ENCODE measurements at regions not wholly inside any gene's neighbourhood (a gene's known extent, or its start where the extent isn't known, plus 50 kb on each side); places are given as distances from the start of the nearest gene placed in this dataset.

- intact Hi-C loops (cut with micrococcal nuclease; ENCODE audit: unreplicated experiment): no loop called here
- FAIRE-seq: no peak
Measured at GRCh38 chr4:43332052-43332425, 439.5 kb downstream of the GRXCR1 start.

More at GRCh38 chr4:43332052-43332425, 439.5 kb downstream of the GRXCR1 start:
- H3K27ac ChIP-seq (ENCODE audit: control insufficient read depth, insufficient read depth): no peak overlapping the region
- H3K9me3 ChIP-seq (replicated peaks; ENCODE audit: control insufficient read depth, insufficient read depth, low read length): no peaks in the 10 kb centered on the region
- no peaks in the 10 kb centered on the region for H3K27me3 ChIP-seq (replicated peaks in 1 of 2; ENCODE audit: control insufficient read depth in 2 of 2, insufficient read depth in 2 of 2, low read length in 1 of 2)
- TF ChIP-seq LARP7 (IDR thresholded peaks at IDR 0.05) (no peak), PAX5 (IDR thresholded peaks at IDR 0.05; ENCODE audit: borderline replicate concordance, low read depth, low read length) (no peak), MAX (IDR thresholded peaks at IDR 0.05; ENCODE audit: low read depth, low read length) (no peak), KDM1A (IDR thresholded peaks at IDR 0.05; ENCODE audit: borderline replicate concordance) (no peak), RAD21 (IDR thresholded peaks at IDR 0.05; ENCODE audit: insufficient read depth, low read depth, low read length) (no peak), STAT1 (conservative IDR thresholded peaks at IDR 0.05) (no peak), CBX3 (IDR thresholded peaks at IDR 0.05; ENCODE audit: borderline replicate concordance, low read depth) (no peak)
- TF ChIP-seq, protein P1, sequence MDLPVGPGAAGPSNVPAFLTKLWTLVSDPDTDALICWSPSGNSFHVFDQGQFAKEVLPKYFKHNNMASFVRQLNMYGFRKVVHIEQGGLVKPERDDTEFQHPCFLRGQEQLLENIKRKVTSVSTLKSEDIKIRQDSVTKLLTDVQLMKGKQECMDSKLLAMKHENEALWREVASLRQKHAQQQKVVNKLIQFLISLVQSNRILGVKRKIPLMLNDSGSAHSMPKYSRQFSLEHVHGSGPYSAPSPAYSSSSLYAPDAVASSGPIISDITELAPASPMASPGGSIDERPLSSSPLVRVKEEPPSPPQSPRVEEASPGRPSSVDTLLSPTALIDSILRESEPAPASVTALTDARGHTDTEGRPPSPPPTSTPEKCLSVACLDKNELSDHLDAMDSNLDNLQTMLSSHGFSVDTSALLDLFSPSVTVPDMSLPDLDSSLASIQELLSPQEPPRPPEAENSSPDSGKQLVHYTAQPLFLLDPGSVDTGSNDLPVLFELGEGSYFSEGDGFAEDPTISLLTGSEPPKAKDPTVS (IDR thresholded peaks at IDR 0.05; ENCODE audit: low read depth, low read length): no peak
- TF ChIP-seq, protein P2, sequence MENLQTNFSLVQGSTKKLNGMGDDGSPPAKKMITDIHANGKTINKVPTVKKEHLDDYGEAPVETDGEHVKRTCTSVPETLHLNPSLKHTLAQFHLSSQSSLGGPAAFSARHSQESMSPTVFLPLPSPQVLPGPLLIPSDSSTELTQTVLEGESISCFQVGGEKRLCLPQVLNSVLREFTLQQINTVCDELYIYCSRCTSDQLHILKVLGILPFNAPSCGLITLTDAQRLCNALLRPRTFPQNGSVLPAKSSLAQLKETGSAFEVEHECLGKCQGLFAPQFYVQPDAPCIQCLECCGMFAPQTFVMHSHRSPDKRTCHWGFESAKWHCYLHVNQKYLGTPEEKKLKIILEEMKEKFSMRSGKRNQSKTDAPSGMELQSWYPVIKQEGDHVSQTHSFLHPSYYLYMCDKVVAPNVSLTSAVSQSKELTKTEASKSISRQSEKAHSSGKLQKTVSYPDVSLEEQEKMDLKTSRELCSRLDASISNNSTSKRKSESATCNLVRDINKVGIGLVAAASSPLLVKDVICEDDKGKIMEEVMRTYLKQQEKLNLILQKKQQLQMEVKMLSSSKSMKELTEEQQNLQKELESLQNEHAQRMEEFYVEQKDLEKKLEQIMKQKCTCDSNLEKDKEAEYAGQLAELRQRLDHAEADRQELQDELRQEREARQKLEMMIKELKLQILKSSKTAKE (IDR thresholded peaks at IDR 0.05; ENCODE audit: low read depth, poor library complexity, severe bottlenecking): no peak
- TF ChIP-seq, protein P3, sequence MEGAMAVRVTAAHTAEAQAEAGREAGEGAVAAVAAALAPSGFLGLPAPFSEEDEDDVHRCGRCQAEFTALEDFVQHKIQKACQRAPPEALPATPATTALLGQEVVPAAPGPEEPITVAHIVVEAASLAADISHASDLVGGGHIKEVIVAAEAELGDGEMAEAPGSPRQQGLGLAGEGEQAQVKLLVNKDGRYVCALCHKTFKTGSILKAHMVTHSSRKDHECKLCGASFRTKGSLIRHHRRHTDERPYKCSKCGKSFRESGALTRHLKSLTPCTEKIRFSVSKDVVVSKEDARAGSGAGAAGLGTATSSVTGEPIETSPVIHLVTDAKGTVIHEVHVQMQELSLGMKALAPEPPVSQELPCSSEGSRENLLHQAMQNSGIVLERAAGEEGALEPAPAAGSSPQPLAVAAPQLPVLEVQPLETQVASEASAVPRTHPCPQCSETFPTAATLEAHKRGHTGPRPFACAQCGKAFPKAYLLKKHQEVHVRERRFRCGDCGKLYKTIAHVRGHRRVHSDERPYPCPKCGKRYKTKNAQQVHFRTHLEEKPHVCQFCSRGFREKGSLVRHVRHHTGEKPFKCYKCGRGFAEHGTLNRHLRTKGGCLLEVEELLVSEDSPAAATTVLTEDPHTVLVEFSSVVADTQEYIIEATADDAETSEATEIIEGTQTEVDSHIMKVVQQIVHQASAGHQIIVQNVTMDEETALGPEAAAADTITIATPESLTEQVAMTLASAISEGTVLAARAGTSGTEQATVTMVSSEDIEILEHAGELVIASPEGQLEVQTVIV (IDR thresholded peaks at IDR 0.05; ENCODE audit: borderline replicate concordance, partially characterized antibody): no peak
- H3K36me3 ChIP-seq (ENCODE audit: control insufficient read depth in 2 of 2, insufficient read depth in 2 of 2, low read length in 1 of 2): no peaks in the 10 kb centered on the region
- no peak overlapping the region for H3K4me2 ChIP-seq (ENCODE audit: control insufficient read depth, insufficient read depth)
- in situ Hi-C loops (cut with MboI): no loop called here
- CTCF ChIA-PET: no interaction called here
- RAD21 ChIA-PET (ENCODE audit: unreplicated experiment): no interaction called here
- H4K20me1 ChIP-seq (ENCODE audit: control insufficient read depth, insufficient read depth): no peaks in the 10 kb centered on the region
- H3K4me1 ChIP-seq (ENCODE audit: control insufficient read depth, insufficient read depth, low read length): no peaks in the 10 kb centered on the region
- H3K79me2 ChIP-seq (ENCODE audit: control insufficient read depth, insufficient read depth, low read length): no peaks in the 10 kb centered on the region
- no peak overlapping the region for H3K4me3 ChIP-seq
- no peak for ATAC-seq
- H2AFZ ChIP-seq (ENCODE audit: control insufficient read depth, low read depth, low read length): no peak overlapping the region
- POLR2A ChIA-PET: no interaction called here
- H3K9ac ChIP-seq (ENCODE audit: control insufficient read depth, insufficient read depth, low read length): no peak overlapping the region
- SMC1A ChIA-PET (ENCODE audit: uncharacterized antibody, unreplicated experiment): no interaction called here
- no peak for DNase-seq (ENCODE audit: low read depth, low spot score)
- no TSS peak for BruUV-seq (replicated peaks)

Measured in GM12878 (cell line).